ENCODE measurements at regions not wholly inside any gene's neighbourhood (a gene's known extent, or its start where the extent isn't known, plus 50 kb on each side); places are given as distances from the start of the nearest gene placed in this dataset.

DNA sequence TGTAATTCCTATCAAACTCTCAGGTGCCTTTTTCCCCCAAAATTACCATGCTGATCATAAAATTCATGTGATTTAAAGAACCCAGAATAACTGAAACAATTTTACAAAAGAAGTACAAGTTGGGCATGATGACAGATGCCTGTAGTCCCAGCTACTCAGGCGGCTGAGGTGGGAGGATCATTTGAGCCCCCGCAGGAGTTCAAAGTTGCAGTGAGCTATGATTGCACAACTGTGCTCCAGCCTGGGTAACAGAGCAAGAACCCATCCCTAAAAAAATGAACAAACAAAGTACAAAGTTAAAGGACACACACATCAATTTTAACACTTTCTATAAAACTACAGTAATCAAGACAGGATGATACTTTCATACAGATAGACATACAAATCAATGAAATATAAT is 97.9 kb upstream of the LPAR1 start:
- TF ChIP-seq, protein P1, sequence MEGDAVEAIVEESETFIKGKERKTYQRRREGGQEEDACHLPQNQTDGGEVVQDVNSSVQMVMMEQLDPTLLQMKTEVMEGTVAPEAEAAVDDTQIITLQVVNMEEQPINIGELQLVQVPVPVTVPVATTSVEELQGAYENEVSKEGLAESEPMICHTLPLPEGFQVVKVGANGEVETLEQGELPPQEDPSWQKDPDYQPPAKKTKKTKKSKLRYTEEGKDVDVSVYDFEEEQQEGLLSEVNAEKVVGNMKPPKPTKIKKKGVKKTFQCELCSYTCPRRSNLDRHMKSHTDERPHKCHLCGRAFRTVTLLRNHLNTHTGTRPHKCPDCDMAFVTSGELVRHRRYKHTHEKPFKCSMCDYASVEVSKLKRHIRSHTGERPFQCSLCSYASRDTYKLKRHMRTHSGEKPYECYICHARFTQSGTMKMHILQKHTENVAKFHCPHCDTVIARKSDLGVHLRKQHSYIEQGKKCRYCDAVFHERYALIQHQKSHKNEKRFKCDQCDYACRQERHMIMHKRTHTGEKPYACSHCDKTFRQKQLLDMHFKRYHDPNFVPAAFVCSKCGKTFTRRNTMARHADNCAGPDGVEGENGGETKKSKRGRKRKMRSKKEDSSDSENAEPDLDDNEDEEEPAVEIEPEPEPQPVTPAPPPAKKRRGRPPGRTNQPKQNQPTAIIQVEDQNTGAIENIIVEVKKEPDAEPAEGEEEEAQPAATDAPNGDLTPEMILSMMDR (IDR thresholded peaks at IDR 0.05) = no peak
- TF ChIP-seq POLR2A (IDR thresholded peaks at IDR 0.05) = no peak
- 74% methylated on average over 2 of the region's 2 CpGs for WGBS, 2 donors
- intact Hi-C loops (cut with DNase I; ENCODE audit: low total_unique reads) = no loop called here
- no peaks in the 10 kb centered on the region for H3K36me3 ChIP-seq (ENCODE audit: low read depth, missing control alignments)
- H3K4me1 ChIP-seq = no peaks in the 10 kb centered on the region
- H3K27ac ChIP-seq = no peak overlapping the region
- no peak overlapping the region for H3K4me3 ChIP-seq
- H3K9me3 ChIP-seq = no peaks in the 10 kb centered on the region
- DNase-seq = no peak
- no peaks in the 10 kb centered on the region for H3K27me3 ChIP-seq

GRCh38 chr9:111131211-111131610 is 92.9 kb upstream of the LPAR1 start:
- Histone ChIP-seq H3K4me3 (no peak overlapping the region), H3K36me3 (ENCODE audit: low read depth, missing control alignments) (no peaks in the 10 kb centered on the region), H3K27me3 (no peaks in the 10 kb centered on the region), H3K9me3 (no peaks in the 10 kb centered on the region), H3K4me1 (no peaks in the 10 kb centered on the region), H3K27ac (no peak overlapping the region)
- DNase-seq = no peak
- WGBS, 2 donors = 89% methylated on average over 1 of the region's 1 CpG
- TF ChIP-seq, protein P1 (IDR thresholded peaks at IDR 0.05) = no peak
- TF ChIP-seq POLR2A (IDR thresholded peaks at IDR 0.05) = no peak
- intact Hi-C loops (cut with DNase I; ENCODE audit: low total_unique reads) = no loop called here

DNA sequence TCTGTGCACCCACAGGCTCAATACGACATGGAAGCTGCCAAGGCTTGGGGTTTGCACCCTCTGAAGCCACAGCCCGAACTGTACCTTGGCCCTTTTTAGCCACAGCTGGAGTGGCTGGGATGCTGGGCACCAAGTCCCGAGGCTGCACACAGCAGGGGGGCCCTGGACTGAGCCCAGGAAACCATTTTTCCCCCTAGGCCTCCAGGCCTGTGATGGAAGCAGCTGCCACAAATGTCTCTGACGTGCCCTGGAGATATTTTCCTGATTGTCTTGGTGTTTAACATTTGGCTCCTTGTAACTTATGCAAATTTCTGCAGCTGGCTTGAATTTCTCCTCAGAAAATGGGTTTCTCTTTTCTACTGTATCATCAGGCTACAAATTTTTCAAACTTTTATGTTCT is 82.3 kb upstream of the LPAR1 start:
- DNase-seq = no peak
- 95 to 96% methylated on average over 4 of the region's 4 CpGs for WGBS, 2 donors
- Histone ChIP-seq H3K27me3 (no peaks in the 10 kb centered on the region), H3K9me3 (no peaks in the 10 kb centered on the region), H3K4me3 (no peak overlapping the region), H3K36me3 (ENCODE audit: low read depth, missing control alignments) (no peaks in the 10 kb centered on the region), H3K4me1 (no peaks in the 10 kb centered on the region), H3K27ac (no peak overlapping the region)
- intact Hi-C loops (cut with DNase I; ENCODE audit: low total_unique reads) = no loop called here
- TF ChIP-seq, protein P1 (IDR thresholded peaks at IDR 0.05) = no peak
- no peak for TF ChIP-seq POLR2A (IDR thresholded peaks at IDR 0.05)

- TF ChIP-seq, protein P1 (IDR thresholded peaks at IDR 0.05) = no peak
- no peak for TF ChIP-seq POLR2A (IDR thresholded peaks at IDR 0.05)
- no peaks in the 10 kb centered on the region for H3K4me1 ChIP-seq
- intact Hi-C loops (cut with DNase I; ENCODE audit: low total_unique reads) = no loop called here
- DNase-seq = no peak
- no peaks in the 10 kb centered on the region for H3K36me3 ChIP-seq (ENCODE audit: low read depth, missing control alignments)
- no peak overlapping the region for H3K27ac ChIP-seq
- no peak overlapping the region for H3K4me3 ChIP-seq
- H3K27me3 ChIP-seq = no peaks in the 10 kb centered on the region
- H3K9me3 ChIP-seq = no peaks in the 10 kb centered on the region
These were observed 80.1 kb upstream of the LPAR1 start for GRCh38 chr9:111118256-111118948.

DNA sequence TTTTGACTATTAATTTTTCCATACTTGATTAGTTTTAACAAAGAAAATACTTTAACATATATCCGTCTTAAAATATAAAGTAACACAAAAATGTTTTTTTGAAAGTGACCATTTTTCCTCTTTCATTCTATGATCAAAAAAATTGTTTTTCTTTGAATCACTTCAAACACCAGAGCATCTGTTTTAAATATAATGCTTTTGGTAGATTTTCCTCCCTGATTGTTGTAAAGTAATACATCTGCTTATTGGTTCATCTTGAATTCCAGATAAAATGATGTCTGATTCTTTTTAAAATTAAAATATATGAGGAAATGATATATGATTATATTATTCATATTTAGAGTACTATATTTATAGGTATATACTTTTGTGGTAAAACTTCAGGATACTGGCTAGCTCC is 76.2 kb upstream of the LPAR1 start:
- no peaks in the 10 kb centered on the region for H3K36me3 ChIP-seq (ENCODE audit: low read depth, missing control alignments)
- DNase-seq = no peak
- H3K9me3 ChIP-seq = no peaks in the 10 kb centered on the region
- 82 to 89% methylated on average over 1 of the region's 1 CpG for WGBS, 2 donors
- TF ChIP-seq POLR2A (IDR thresholded peaks at IDR 0.05) = no peak
- TF ChIP-seq, protein P1 (IDR thresholded peaks at IDR 0.05) = no peak
- no peaks in the 10 kb centered on the region for H3K27me3 ChIP-seq
- intact Hi-C loops (cut with DNase I; ENCODE audit: low total_unique reads) = no loop called here
- H3K4me1 ChIP-seq = no peaks in the 10 kb centered on the region
- H3K27ac ChIP-seq = no peak overlapping the region
- no peak overlapping the region for H3K4me3 ChIP-seq

Measured in testis (tissue), 2 donors.